ENCODE measurements at regions not wholly inside any gene's neighbourhood (a gene's known extent, or its start where the extent isn't known, plus 50 kb on each side); places are given as distances from the start of the nearest gene placed in this dataset.
"Not testable (repeated sequence)": the region's sequence is repeated elsewhere in the genome, so short reads cannot be mapped to it uniquely, and the experiment has no call there.

DNA sequence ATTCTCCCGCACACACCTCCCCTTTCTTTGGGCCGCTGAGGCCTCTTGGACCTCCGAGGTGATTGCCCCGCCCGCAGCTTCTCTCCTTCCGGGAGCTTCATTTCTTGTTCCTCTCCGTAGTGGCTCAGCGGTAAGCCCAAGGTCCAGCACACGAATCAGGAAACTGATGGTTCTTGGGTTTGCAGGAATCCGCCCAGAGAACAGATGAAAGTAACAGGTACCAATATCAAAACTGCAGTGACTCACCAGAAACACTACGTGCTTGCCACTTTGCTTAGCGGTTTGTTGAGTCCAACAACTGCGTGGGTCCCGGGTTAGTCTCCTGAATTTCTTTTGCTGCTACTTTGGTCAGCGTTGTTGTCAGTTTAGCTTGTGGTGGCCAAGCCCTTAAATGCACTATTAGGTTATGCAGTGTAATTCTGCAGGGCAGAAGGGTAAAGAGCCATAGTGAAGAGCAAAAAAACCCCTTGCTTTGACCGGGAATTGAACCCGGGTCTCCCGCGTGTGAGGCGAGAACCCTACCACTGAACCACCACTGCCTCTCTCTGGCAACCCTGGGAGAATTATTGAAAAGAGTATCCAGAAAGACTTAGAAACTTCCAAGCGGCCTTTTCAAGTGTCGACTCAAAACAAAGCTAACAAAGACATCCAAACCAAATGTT is 74.2 kb upstream of the FCGR1A start:
- peak overlapping the region; percentile 57 for H3K4me3 ChIP-seq (ENCODE audit: low read depth, low read length)
- H3K36me3 ChIP-seq (ENCODE audit: control insufficient read depth, insufficient read depth, low read length); H3K9me3 ChIP-seq (ENCODE audit: control insufficient read depth, insufficient read depth, low read depth, low read length); H3K27me3 ChIP-seq (ENCODE audit: control insufficient read depth, insufficient read depth, low read length); H3K9ac ChIP-seq (ENCODE audit: low read length); H3K27ac ChIP-seq (ENCODE audit: low read depth, low read length); H3K4me1 ChIP-seq (ENCODE audit: control insufficient read depth, insufficient read depth, low read length): not testable (repeated sequence)

DNA sequence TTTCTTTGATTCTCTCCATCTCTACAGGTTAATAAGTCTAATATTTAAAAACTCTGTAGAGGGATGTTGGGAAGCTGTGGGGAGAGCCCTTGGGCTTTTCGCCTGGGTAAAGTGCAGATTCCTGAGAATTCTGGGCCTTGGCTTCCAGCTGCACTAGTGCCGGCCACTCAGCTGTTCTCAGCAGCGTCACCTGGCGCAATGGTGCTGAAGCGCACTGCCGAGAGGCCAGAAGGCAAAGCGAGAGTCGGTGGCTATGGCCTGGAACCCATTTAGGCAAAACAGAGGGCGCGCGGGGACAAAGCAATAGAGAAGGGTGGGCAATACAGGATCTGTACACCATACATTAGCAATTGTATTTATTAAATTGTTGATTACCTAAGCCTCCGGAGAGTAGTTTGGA is 70.8 kb upstream of the FCGR1A start:
- not testable (repeated sequence) for H3K4me1 ChIP-seq (ENCODE audit: control insufficient read depth, insufficient read depth, low read length); H3K36me3 ChIP-seq (ENCODE audit: control insufficient read depth, insufficient read depth, low read length); H3K27me3 ChIP-seq (ENCODE audit: control insufficient read depth, insufficient read depth, low read length); H3K27ac ChIP-seq (ENCODE audit: low read depth, low read length); H3K9ac ChIP-seq (ENCODE audit: low read length); H3K9me3 ChIP-seq (ENCODE audit: control insufficient read depth, insufficient read depth, low read depth, low read length)
- H3K4me3 ChIP-seq (ENCODE audit: low read depth, low read length), result peak overlapping the region; percentile 60

DNA sequence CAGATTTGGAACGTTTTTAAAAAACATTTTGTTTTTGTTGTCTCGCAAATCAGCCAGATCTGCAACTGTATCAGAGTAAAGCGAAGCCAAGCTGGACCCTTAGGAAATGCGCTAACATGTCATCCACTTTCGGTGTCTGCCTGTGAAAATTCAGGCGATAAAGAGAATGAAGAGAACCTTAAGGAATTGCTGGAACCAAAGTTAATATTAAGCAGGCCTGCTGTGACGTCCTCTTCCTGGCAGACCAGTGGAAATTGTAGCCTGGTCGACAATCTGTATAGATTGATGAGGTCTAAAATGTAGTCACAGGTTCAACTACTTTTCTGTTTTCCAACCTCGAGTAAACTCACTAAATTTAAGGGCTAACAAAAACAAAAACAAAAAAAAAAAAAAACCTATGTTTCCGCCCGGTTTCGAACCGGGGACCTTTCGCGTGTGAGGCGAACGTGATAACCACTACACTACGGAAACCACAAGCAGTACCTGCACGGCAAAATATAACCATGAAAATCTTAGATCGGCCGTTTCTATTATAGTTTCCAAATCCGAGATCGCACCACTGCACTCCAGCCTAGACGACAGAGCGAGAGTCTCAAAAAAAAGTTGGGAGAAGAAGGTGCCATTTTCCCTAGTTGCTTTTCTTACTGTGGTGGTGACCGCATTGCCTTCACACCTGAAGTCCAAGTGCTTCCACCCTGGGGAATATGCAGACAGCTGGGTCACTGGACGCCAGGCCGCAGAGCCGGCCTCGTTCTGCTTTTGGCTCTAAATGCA is 70.2 kb upstream of the FCGR1A start:
- not testable (repeated sequence) for H3K27ac ChIP-seq (ENCODE audit: low read depth, low read length)

DNA sequence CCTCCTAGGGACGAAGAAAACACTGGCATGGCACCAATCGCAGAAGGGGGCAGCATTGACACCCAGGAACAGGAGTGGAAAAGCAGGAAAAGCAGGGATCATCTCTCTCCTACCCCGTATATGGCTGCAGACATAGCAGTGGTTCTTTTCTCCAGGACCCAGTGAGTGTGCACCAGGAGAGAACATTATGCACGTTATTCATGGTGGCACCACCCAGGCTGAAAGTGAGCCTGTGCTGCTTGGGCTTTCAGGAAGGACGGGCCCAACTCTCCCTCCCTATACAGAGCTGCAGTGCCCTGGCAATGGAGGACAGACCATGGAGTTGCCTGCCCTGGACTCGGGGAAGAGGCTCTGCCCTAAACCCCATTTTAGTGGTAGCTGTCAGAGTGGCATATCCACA is 69.0 kb upstream of the FCGR1A start:
- H3K27ac ChIP-seq (ENCODE audit: low read depth, low read length); H3K4me1 ChIP-seq (ENCODE audit: control insufficient read depth, insufficient read depth, low read length); H3K9me3 ChIP-seq (ENCODE audit: control insufficient read depth, insufficient read depth, low read depth, low read length); H3K9ac ChIP-seq (ENCODE audit: low read length); H3K36me3 ChIP-seq (ENCODE audit: control insufficient read depth, insufficient read depth, low read length); H3K27me3 ChIP-seq (ENCODE audit: control insufficient read depth, insufficient read depth, low read length): not testable (repeated sequence)
- H3K4me3 ChIP-seq (ENCODE audit: low read depth, low read length), result peak overlapping the region; percentile 63

More for the DNA sequence above, 70.2 kb upstream of the FCGR1A start:
- not testable (repeated sequence) for H3K4me1 ChIP-seq (ENCODE audit: control insufficient read depth, insufficient read depth, low read length); H3K9me3 ChIP-seq (ENCODE audit: control insufficient read depth, insufficient read depth, low read depth, low read length); H3K36me3 ChIP-seq (ENCODE audit: control insufficient read depth, insufficient read depth, low read length); H3K27me3 ChIP-seq (ENCODE audit: control insufficient read depth, insufficient read depth, low read length); H3K9ac ChIP-seq (ENCODE audit: low read length)
- H3K4me3 ChIP-seq (ENCODE audit: low read depth, low read length), result peak overlapping the region; percentile 63

DNA sequence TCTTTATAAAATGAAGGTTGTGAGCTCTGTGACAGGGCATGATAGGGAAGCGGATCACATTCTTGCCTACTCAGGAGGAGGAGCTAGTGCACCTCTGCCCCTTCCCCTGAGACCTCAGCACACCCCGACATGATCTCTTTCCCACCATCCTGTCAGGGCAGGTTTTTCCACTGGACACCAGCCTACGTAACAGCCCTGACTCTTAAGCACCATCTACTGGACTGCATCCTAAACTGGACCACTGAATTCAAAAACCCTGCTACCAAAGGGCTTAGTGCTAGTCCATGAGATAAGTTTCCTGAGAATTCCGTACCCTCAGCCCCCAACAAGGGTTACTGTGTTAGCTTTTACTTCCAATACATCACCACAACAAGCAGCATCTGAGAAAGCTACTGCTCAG is 68.5 kb upstream of the FCGR1A start:
- H3K9me3 ChIP-seq (ENCODE audit: control insufficient read depth, insufficient read depth, low read depth, low read length); H3K27me3 ChIP-seq (ENCODE audit: control insufficient read depth, insufficient read depth, low read length); H3K27ac ChIP-seq (ENCODE audit: low read depth, low read length); H3K4me1 ChIP-seq (ENCODE audit: control insufficient read depth, insufficient read depth, low read length); H3K4me3 ChIP-seq (ENCODE audit: low read depth, low read length); H3K36me3 ChIP-seq (ENCODE audit: control insufficient read depth, insufficient read depth, low read length); H3K9ac ChIP-seq (ENCODE audit: low read length): not testable (repeated sequence)

DNA sequence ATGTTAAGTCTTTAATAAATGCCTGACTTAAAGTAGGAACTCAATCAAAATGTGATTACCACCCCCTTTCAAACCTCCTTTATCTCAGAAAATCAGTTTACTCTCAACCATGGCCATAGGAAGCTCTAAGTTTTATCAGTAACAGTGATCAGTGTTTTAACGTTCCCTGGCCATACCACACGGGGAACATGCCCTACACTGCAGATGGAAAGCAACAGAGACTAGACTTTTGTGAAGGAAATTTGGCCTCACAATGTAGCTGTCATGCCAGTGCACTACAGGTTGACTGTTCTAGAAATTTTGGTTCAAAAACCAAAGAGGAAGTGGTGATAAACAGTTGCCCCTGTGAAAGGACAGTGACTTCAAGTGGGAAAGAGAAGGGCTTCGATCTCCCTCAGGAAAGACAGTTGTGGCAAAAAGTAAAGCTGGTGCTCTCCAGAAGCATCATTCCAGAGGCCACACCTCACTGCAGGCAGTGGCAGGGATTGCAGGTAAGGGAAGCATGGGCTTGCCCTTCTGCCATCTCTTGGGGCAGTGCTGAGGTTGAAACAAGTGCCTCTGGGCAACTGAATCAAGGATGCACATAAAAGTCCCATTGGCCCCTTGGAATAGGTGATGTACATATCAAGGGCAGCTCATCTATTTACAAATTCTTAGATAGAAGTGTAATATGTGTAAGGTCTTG is 57.7 kb upstream of the FCGR1A start:
- not testable (repeated sequence) for H3K9ac ChIP-seq (ENCODE audit: low read length)

DNA sequence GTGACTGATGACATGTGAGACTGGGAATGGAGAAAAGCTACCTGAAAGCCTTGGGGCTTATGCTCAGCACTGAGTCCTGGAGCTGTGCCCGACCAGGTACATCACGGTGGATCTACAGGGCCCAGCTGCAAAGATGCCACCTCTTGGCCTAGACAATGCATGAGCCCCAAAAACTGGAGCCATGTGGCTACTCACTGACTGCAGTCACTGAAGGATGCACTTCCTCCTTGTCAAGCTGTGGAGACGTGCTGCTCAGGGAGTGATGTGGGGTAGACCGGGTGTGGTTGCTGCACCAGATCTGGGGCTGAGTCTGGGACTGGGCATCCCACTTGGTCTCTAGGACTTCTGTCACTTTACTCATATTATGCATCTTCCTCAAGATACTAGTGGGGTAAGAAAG is 55.8 kb upstream of the FCGR1A start:
- not testable (repeated sequence) for H3K9ac ChIP-seq (ENCODE audit: low read length); H3K4me1 ChIP-seq (ENCODE audit: control insufficient read depth, insufficient read depth, low read length); H3K36me3 ChIP-seq (ENCODE audit: control insufficient read depth, insufficient read depth, low read length); H3K27ac ChIP-seq (ENCODE audit: low read depth, low read length); H3K9me3 ChIP-seq (ENCODE audit: control insufficient read depth, insufficient read depth, low read depth, low read length); H3K4me3 ChIP-seq (ENCODE audit: low read depth, low read length); H3K27me3 ChIP-seq (ENCODE audit: control insufficient read depth, insufficient read depth, low read length)

More for the DNA sequence above, 57.7 kb upstream of the FCGR1A start:
- H3K27ac ChIP-seq (ENCODE audit: low read depth, low read length); H3K27me3 ChIP-seq (ENCODE audit: control insufficient read depth, insufficient read depth, low read length); H3K36me3 ChIP-seq (ENCODE audit: control insufficient read depth, insufficient read depth, low read length); H3K9me3 ChIP-seq (ENCODE audit: control insufficient read depth, insufficient read depth, low read depth, low read length); H3K4me1 ChIP-seq (ENCODE audit: control insufficient read depth, insufficient read depth, low read length); H3K4me3 ChIP-seq (ENCODE audit: low read depth, low read length): not testable (repeated sequence)

DNA sequence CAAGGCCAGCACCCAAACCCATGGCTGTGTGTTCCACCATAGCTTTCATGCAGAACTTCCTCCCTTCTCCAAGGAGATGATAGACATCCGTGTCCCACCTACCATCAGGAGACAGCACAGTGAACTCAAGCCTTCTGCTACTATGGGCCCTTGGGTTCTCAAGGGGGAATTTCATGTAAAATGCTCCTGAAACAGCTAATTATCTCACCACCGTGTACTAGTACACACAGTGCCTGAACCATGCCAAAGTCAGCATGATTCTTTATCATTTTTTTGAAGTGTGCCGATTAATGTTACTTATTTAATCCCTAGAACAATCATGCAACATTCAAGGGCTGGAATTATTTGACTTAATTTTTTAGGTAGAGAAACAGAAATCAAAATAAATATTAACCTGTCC is 53.9 kb upstream of the FCGR1A start:
- H3K9me3 ChIP-seq (ENCODE audit: control insufficient read depth, insufficient read depth, low read depth, low read length); H3K36me3 ChIP-seq (ENCODE audit: control insufficient read depth, insufficient read depth, low read length); H3K27ac ChIP-seq (ENCODE audit: low read depth, low read length); H3K4me3 ChIP-seq (ENCODE audit: low read depth, low read length); H3K9ac ChIP-seq (ENCODE audit: low read length); H3K4me1 ChIP-seq (ENCODE audit: control insufficient read depth, insufficient read depth, low read length); H3K27me3 ChIP-seq (ENCODE audit: control insufficient read depth, insufficient read depth, low read length): not testable (repeated sequence)
